ENCODE measurements at regions not wholly inside any gene's neighbourhood (a gene's known extent, or its start where the extent isn't known, plus 50 kb on each side); places are given as distances from the start of the nearest gene placed in this dataset.

GRCh38 chr9:87088621-87089365 lies 141.5 kb upstream of the GAS1 start:
- H2BK20ac ChIP-seq (ENCODE audit: low read depth, low read length, poor library complexity, severe bottlenecking) = no peak overlapping the region
- no peak overlapping the region for H3K4me2 ChIP-seq (ENCODE audit: insufficient read depth, insufficient read length, low read length)
- H2AFZ ChIP-seq (ENCODE audit: low read length) = no peak overlapping the region
- Mint-ChIP-seq H3K9me3 (peaks cover 0 to 2% of the 10 kb centered on the region in 2 experiments; a peak in 1 of 5 replicates), H3K27me3 (ENCODE audit: low read depth) (peaks cover 2% of the 10 kb centered on the region), H3K27ac (no peak overlapping the region), H3K36me3 (ENCODE audit: insufficient read depth in 1 of 3, low read depth in 3 of 3) (no peaks in the 10 kb centered on the region), H3K4me3 (no peak overlapping the region), H3K4me1 (no peaks in the 10 kb centered on the region)
- H4K5ac ChIP-seq (ENCODE audit: insufficient read length, low read depth, low read length) = no peak overlapping the region
- no peak overlapping the region for H3K14ac ChIP-seq (ENCODE audit: insufficient read depth, low read length)
- no peak overlapping the region for H3T11ph ChIP-seq (ENCODE audit: low read length)
- no peak overlapping the region for H4K91ac ChIP-seq (ENCODE audit: insufficient read length, low read depth, low read length)
- no peak overlapping the region for H2BK5ac ChIP-seq (ENCODE audit: insufficient read length, low read length)
- no peak overlapping the region for H3K4ac ChIP-seq (ENCODE audit: low read depth, low read length)
- no peaks in the 10 kb centered on the region for H3K23me2 ChIP-seq (ENCODE audit: insufficient read length, low read depth, low read length, poor library complexity, severe bottlenecking)
- H3K9ac ChIP-seq (ENCODE audit: extremely low read depth, insufficient read length, low read length) = no peak overlapping the region
- no peaks in the 10 kb centered on the region for H3K4me1 ChIP-seq (ENCODE audit: insufficient read depth, low read length)
- no peak overlapping the region for H3K18ac ChIP-seq (ENCODE audit: insufficient read length, low read depth, low read length)
- no peaks in the 10 kb centered on the region for H3K79me2 ChIP-seq (ENCODE audit: insufficient read depth, low read length)
- DNase-seq = no peak
- H4K8ac ChIP-seq (replicated peaks; ENCODE audit: insufficient read length, low read depth, low read length) = no peak overlapping the region
- no peak overlapping the region for H2AK5ac ChIP-seq (ENCODE audit: insufficient read length, low read length)
- H3K79me1 ChIP-seq (ENCODE audit: insufficient read depth, low read depth, low read length, poor library complexity, severe bottlenecking) = no peaks in the 10 kb centered on the region
- no peak overlapping the region for H3K27ac ChIP-seq (ENCODE audit: insufficient read length, low read depth, low read length)
- no peak for TF ChIP-seq CTCF (conservative IDR thresholded peaks at IDR 0.05)
- no peaks in the 10 kb centered on the region for H3K27me3 ChIP-seq (ENCODE audit: insufficient read depth, low read length)
- no peak overlapping the region for H2BK120ac ChIP-seq (ENCODE audit: low read depth, low read length, poor library complexity, severe bottlenecking)
- H2BK12ac ChIP-seq (ENCODE audit: insufficient read length, low read depth, low read length) = no peak overlapping the region
- H4K20me1 ChIP-seq (ENCODE audit: control insufficient read depth, insufficient read depth, insufficient read length) = no peaks in the 10 kb centered on the region
- H3K23ac ChIP-seq (ENCODE audit: insufficient read length, low read depth, low read length) = no peak overlapping the region
- H2BK15ac ChIP-seq (ENCODE audit: low read depth, low read length) = no peak overlapping the region
- H3K56ac ChIP-seq (ENCODE audit: insufficient read length, low read depth, low read length) = no peak overlapping the region
- no peaks in the 10 kb centered on the region for H3K9me3 ChIP-seq (ENCODE audit: control insufficient read depth, low read depth, low read length)
- WGBS (ENCODE audit: extremely low coverage, insufficient read length, low lambda C conversion rate) = no CpG with 5 or more reads among the region's 5 CpGs
